HCT116 (cell line): ENCODE measurements at regions not wholly inside any gene's neighbourhood (a gene's known extent, or its start where the extent isn't known, plus 50 kb on each side); places are given as distances from the start of the nearest gene placed in this dataset.

Experiments
- EZH2phosphoT487 ChIP-seq: fragments of 200-600 bp; IDR thresholded peaks from 2 replicates; pipeline ENCODE4 v1.6.1; 2018; ENCODE audit warnings: antibody characterized with exemption, borderline replicate concordance
- FOSL1 ChIP-seq: IDR thresholded peaks from 2 replicates; pipeline ENCODE4 v1.6.1; 2012; ENCODE audit warnings: low read depth
- POLR2A ChIP-seq: IDR thresholded peaks from 2 replicates; pipeline ENCODE4 v1.7.0; 2011; ENCODE audit warnings: borderline replicate concordance; ENCODE audit not compliant: insufficient read depth, insufficient read length; ENCODE audit errors: extremely low read depth
- RAD21 ChIP-seq: IDR thresholded peaks from 2 replicates; pipeline ENCODE4 v1.6.1; 2012; ENCODE audit warnings: low read depth, mild to moderate bottlenecking
- TCF7L2 ChIP-seq: IDR thresholded peaks from 2 replicates; pipeline ENCODE4 v1.7.0; 2011; ENCODE audit warnings: borderline replicate concordance, inconsistent platforms; ENCODE audit not compliant: insufficient read depth, insufficient read length; ENCODE audit errors: extremely low read depth
- YY1 ChIP-seq: IDR thresholded peaks from 2 replicates; pipeline ENCODE4 v1.6.1; 2011; ENCODE audit warnings: low read length, low read depth, moderate library complexity, mild to moderate bottlenecking; ENCODE audit not compliant: insufficient replicate concordance; ENCODE audit errors: extremely low read depth
- TF ChIP-seq, protein P1 (sequence below), 3 experiments: fragments of 200-600 bp in 1 of 3; sonication (generic) in 1 of 3; IDR thresholded peaks in 2 of 3; conservative IDR thresholded peaks in 1 of 3; 2 replicates each; pipeline ENCODE4 v1.5.1; 2012 to 2017; ENCODE audit warnings: low read depth in 2 of 3, low read length in 2 of 3, antibody characterized with exemption in 1 of 3, borderline replicate concordance in 1 of 3, control low read depth in 1 of 3, mild to moderate bottlenecking in 1 of 3, mixed read lengths in 1 of 3, mixed run types in 1 of 3, moderate library complexity in 1 of 3; ENCODE audit not compliant: insufficient read depth in 1 of 3
- TF ChIP-seq, protein P2 (sequence below): IDR thresholded peaks from 2 replicates; pipeline ENCODE4 v1.6.1; 2011; ENCODE audit warnings: mild to moderate bottlenecking, low read length, moderate library complexity; ENCODE audit not compliant: insufficient replicate concordance; ENCODE audit errors: extremely low read depth

GRCh38 chrX:150310417-150310816, 52.7 kb upstream of the MAMLD1 start:
- no peak for TF ChIP-seq YY1
- no peak for TF ChIP-seq RAD21
- TF ChIP-seq EZH2phosphoT487 = no peak
- no peak for TF ChIP-seq POLR2A
- TF ChIP-seq, protein P1, sequence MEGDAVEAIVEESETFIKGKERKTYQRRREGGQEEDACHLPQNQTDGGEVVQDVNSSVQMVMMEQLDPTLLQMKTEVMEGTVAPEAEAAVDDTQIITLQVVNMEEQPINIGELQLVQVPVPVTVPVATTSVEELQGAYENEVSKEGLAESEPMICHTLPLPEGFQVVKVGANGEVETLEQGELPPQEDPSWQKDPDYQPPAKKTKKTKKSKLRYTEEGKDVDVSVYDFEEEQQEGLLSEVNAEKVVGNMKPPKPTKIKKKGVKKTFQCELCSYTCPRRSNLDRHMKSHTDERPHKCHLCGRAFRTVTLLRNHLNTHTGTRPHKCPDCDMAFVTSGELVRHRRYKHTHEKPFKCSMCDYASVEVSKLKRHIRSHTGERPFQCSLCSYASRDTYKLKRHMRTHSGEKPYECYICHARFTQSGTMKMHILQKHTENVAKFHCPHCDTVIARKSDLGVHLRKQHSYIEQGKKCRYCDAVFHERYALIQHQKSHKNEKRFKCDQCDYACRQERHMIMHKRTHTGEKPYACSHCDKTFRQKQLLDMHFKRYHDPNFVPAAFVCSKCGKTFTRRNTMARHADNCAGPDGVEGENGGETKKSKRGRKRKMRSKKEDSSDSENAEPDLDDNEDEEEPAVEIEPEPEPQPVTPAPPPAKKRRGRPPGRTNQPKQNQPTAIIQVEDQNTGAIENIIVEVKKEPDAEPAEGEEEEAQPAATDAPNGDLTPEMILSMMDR (IDR thresholded peaks at IDR 0.05 in 2 of 3, conservative IDR thresholded peaks at IDR 0.05 in 1 of 3; ENCODE audit: borderline replicate concordance in 1 of 3, insufficient read depth in 1 of 3, low read depth in 2 of 3, low read length in 2 of 3) = no peak
- TF ChIP-seq, protein P2, sequence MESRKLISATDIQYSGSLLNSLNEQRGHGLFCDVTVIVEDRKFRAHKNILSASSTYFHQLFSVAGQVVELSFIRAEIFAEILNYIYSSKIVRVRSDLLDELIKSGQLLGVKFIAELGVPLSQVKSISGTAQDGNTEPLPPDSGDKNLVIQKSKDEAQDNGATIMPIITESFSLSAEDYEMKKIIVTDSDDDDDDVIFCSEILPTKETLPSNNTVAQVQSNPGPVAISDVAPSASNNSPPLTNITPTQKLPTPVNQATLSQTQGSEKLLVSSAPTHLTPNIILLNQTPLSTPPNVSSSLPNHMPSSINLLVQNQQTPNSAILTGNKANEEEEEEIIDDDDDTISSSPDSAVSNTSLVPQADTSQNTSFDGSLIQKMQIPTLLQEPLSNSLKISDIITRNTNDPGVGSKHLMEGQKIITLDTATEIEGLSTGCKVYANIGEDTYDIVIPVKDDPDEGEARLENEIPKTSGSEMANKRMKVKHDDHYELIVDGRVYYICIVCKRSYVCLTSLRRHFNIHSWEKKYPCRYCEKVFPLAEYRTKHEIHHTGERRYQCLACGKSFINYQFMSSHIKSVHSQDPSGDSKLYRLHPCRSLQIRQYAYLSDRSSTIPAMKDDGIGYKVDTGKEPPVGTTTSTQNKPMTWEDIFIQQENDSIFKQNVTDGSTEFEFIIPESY = no peak
- no peak for TF ChIP-seq FOSL1
- no peak for TF ChIP-seq TCF7L2
